NT2/D1 (cell line): ENCODE measurements at regions not wholly inside any gene's neighbourhood (a gene's known extent, or its start where the extent isn't known, plus 50 kb on each side); places are given as distances from the start of the nearest gene placed in this dataset.
"Not testable (repeated sequence)": the region's sequence is repeated elsewhere in the genome, so short reads cannot be mapped to it uniquely, and the experiment has no call there.

Source experiments
- YY1 ChIP-seq: IDR thresholded peaks from 2 replicates; pipeline ENCODE4 v1.6.1; 2011; ENCODE audit not compliant: insufficient read length, insufficient read depth
- ZNF274 ChIP-seq: IDR thresholded peaks from 2 replicates; pipeline ENCODE4 v1.6.1; 2011; ENCODE audit warnings: mild to moderate bottlenecking, low read depth, low read length

DNA sequence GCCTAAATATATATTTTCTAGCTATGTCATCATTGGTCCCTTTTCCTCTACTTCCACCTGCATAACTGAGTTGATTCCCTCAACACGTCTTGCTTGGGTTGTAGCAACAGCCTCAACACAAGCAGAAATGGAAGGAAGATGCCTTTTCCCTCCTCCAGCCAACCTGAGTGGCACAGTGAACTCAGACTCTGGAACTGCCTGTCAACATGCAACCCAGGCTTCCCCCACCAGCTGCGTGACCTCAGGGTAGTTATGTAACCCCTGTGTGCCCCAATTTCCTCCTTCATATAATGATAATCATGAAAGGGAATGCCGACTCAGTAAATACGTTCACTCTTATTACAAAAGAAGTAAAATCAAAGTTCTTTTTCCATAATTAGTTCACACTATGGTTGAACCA, 101.8 kb upstream of the TERB2 start:
- not testable (repeated sequence) for TF ChIP-seq ZNF274, YY1
